ENCODE measurements at regions not wholly inside any gene's neighbourhood (a gene's known extent, or its start where the extent isn't known, plus 50 kb on each side); places are given as distances from the start of the nearest gene placed in this dataset.

DNA sequence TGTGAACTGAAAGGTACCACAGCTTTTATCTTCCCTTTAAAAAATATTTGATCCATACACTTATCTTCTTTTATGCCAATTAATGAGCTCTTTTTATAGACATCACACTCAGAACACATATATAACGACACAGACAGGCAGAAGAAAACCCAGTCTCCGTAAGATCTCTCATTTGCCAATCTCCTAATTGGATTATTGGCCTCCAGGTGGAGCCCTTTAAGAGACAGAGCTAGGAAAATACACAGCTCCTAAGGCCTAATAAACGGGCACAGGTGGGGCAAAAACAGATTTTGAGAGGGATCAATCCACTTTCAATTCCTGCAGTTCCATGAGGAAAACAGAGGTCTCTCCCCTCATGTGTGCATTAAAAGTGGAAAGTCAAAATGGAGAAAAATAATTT lies 1495.4 kb downstream of the RPA4 start:
- Histone ChIP-seq H3K27me3 (ENCODE audit: insufficient read depth, poor library complexity, severe bottlenecking) (no peaks in the 10 kb centered on the region), H3K27ac (ENCODE audit: poor library complexity, severe bottlenecking) (no peak overlapping the region), H3K9me3 (ENCODE audit: severe bottlenecking) (no peaks in the 10 kb centered on the region), H3K36me3 (ENCODE audit: low read depth) (no peaks in the 10 kb centered on the region), H3K4me1 (ENCODE audit: insufficient read depth, poor library complexity, severe bottlenecking) (no peaks in the 10 kb centered on the region), H3K4me3 (ENCODE audit: severe bottlenecking) (no peak overlapping the region)
- DNase-seq (ENCODE audit: low spot score) = no peak
- ATAC-seq (ENCODE audit: low read depth) = no peak
- TF ChIP-seq, protein P1, sequence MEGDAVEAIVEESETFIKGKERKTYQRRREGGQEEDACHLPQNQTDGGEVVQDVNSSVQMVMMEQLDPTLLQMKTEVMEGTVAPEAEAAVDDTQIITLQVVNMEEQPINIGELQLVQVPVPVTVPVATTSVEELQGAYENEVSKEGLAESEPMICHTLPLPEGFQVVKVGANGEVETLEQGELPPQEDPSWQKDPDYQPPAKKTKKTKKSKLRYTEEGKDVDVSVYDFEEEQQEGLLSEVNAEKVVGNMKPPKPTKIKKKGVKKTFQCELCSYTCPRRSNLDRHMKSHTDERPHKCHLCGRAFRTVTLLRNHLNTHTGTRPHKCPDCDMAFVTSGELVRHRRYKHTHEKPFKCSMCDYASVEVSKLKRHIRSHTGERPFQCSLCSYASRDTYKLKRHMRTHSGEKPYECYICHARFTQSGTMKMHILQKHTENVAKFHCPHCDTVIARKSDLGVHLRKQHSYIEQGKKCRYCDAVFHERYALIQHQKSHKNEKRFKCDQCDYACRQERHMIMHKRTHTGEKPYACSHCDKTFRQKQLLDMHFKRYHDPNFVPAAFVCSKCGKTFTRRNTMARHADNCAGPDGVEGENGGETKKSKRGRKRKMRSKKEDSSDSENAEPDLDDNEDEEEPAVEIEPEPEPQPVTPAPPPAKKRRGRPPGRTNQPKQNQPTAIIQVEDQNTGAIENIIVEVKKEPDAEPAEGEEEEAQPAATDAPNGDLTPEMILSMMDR (IDR thresholded peaks at IDR 0.05; ENCODE audit: poor library complexity, severe bottlenecking) = peak; percentile 15

- Histone ChIP-seq H3K27me3 (ENCODE audit: insufficient read depth, poor library complexity, severe bottlenecking) (no peaks in the 10 kb centered on the region), H3K9me3 (ENCODE audit: severe bottlenecking) (no peaks in the 10 kb centered on the region), H3K27ac (ENCODE audit: poor library complexity, severe bottlenecking) (no peak overlapping the region), H3K4me1 (ENCODE audit: insufficient read depth, poor library complexity, severe bottlenecking) (no peaks in the 10 kb centered on the region), H3K4me3 (ENCODE audit: severe bottlenecking) (no peak overlapping the region), H3K36me3 (ENCODE audit: low read depth) (no peaks in the 10 kb centered on the region)
- ATAC-seq (ENCODE audit: low read depth) = no peak
- TF ChIP-seq, protein P1 (IDR thresholded peaks at IDR 0.05; ENCODE audit: poor library complexity, severe bottlenecking) = no peak
- DNase-seq (ENCODE audit: low spot score) = no peak
These were observed 1496.4 kb downstream of the RPA4 start for GRCh38 chrX:98380106-98380505.

DNA sequence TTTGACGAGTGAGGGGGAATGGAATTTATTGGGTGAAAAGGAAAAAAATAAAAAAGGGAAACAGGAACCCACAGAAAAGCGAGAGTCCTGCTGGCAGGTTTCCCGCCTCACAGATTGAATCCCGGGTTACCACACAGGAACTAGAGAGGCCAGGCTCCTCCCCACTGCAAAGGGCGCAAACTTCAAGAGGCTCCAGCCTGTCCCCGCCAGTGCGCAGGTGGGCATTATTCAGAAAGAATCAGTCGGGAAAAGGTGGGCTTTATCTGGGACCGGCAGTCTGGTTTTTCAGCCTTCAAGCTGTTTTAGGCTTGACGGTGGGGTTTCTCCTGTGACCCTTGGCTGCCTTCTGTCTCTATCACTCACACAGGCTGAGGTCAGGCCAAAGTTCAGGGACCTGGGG lies 1496.8 kb downstream of the RPA4 start:
- Histone ChIP-seq H3K9me3 (ENCODE audit: severe bottlenecking) (no peaks in the 10 kb centered on the region), H3K4me1 (ENCODE audit: insufficient read depth, poor library complexity, severe bottlenecking) (no peaks in the 10 kb centered on the region), H3K27ac (ENCODE audit: poor library complexity, severe bottlenecking) (no peak overlapping the region), H3K27me3 (ENCODE audit: insufficient read depth, poor library complexity, severe bottlenecking) (no peaks in the 10 kb centered on the region), H3K4me3 (ENCODE audit: severe bottlenecking) (no peak overlapping the region), H3K36me3 (ENCODE audit: low read depth) (no peaks in the 10 kb centered on the region)
- ATAC-seq (ENCODE audit: low read depth) (no peak), DNase-seq (ENCODE audit: low spot score) (no peak)
- TF ChIP-seq, protein P1 (IDR thresholded peaks at IDR 0.05; ENCODE audit: poor library complexity, severe bottlenecking) = no peak

DNA sequence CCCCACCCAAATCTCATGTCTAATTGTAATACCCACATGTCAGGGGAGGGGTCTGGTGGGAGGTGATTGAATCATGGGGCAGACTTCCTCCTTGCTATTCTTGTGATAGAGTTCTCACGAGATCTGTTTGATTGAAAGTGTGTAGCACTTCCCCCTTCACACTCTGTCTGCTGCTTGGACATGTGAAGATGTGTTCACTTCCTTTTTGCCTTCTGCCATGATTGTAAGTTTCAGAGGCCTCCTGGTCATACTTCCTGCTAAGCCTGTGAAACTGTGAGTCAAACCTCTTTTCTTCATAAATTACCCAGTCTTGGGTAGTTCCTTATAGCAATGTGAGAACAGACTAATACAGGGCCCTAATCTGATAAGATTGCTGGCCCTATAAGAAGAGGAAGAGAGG lies 1514.8 kb downstream of the RPA4 start:
- H3K9me3 ChIP-seq (ENCODE audit: severe bottlenecking) = no peaks in the 10 kb centered on the region
- no peak overlapping the region for H3K27ac ChIP-seq (ENCODE audit: poor library complexity, severe bottlenecking)
- no peak for ATAC-seq (ENCODE audit: low read depth)

DNA sequence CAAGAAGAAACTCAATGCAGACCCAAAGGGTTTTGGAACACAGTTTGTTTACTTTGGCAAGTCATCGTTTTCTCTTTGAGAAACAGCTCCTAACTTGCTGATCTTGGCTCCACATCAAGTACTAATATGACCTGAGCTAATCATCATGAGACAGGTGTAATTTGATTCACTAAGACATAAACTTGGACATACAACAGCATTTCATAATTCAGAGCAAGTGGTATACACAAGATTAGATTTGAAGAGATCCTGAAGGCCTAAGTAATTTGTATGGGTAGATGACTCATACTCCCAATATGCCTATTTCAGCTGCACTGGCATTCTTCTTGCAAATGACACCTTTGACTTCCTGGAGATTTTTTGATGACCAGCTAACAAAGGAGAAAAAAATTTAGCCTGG lies 1521.7 kb downstream of the RPA4 start:
- H3K4me1 ChIP-seq (ENCODE audit: insufficient read depth, poor library complexity, severe bottlenecking) = no peaks in the 10 kb centered on the region
- TF ChIP-seq, protein P1 (IDR thresholded peaks at IDR 0.05; ENCODE audit: poor library complexity, severe bottlenecking) = no peak
- H3K27me3 ChIP-seq (ENCODE audit: insufficient read depth, poor library complexity, severe bottlenecking) = no peaks in the 10 kb centered on the region
- H3K9me3 ChIP-seq (ENCODE audit: severe bottlenecking) = no peaks in the 10 kb centered on the region
- no peak for DNase-seq (ENCODE audit: low spot score)
- no peaks in the 10 kb centered on the region for H3K36me3 ChIP-seq (ENCODE audit: low read depth)
- no peak overlapping the region for H3K4me3 ChIP-seq (ENCODE audit: severe bottlenecking)
- no peak overlapping the region for H3K27ac ChIP-seq (ENCODE audit: poor library complexity, severe bottlenecking)
- peak; percentile 55 for ATAC-seq (ENCODE audit: low read depth)

More for the DNA sequence above, 1514.8 kb downstream of the RPA4 start:
- Histone ChIP-seq H3K27me3 (ENCODE audit: insufficient read depth, poor library complexity, severe bottlenecking) (no peaks in the 10 kb centered on the region), H3K4me3 (ENCODE audit: severe bottlenecking) (no peak overlapping the region), H3K4me1 (ENCODE audit: insufficient read depth, poor library complexity, severe bottlenecking) (no peaks in the 10 kb centered on the region), H3K36me3 (ENCODE audit: low read depth) (no peaks in the 10 kb centered on the region)
- no peak for DNase-seq (ENCODE audit: low spot score)
- TF ChIP-seq, protein P1 (IDR thresholded peaks at IDR 0.05; ENCODE audit: poor library complexity, severe bottlenecking) = no peak
